IMR-90 (cell line): ENCODE measurements at regions not wholly inside any gene's neighbourhood (a gene's known extent, or its start where the extent isn't known, plus 50 kb on each side); places are given as distances from the start of the nearest gene placed in this dataset.

Experiments used
- ATAC-seq: fragments of 200-7000 bp; cut with Tn5 transposase; 2 replicates; pipeline ENCODE4 v1.9.1; 2020; ENCODE audit warnings: low read depth, mild to moderate bottlenecking, moderate library complexity
- BruUV-seq: library from RNA; stranded (reverse); fragments of 400-500 nt; replicated peaks from 2 replicates; lab custom pipeline; 2021; lab: Mats Ljungman, UMichigan
- CTCF ChIA-PET: fragments of 300-600 bp; formaldehyde crosslinking; extraction: SDS; loops from one replicate; lab custom pipeline; 2021; ENCODE audit warnings: antibody characterized with exemption; lab: Yijun Ruan, JAX
- POLR2A ChIA-PET: fragments of 300-600 bp; sonication (Branson Sonifier 250); formaldehyde crosslinking; loops from one replicate; lab custom pipeline; 2022; ENCODE audit warnings: antibody characterized with exemption; ENCODE audit not compliant: unreplicated experiment; lab: Charles Lee
- DNase-seq: peaks from one replicate; pipeline ENCODE4 v3.0.0; 2013
- H2AFZ ChIP-seq: replicated peaks from 2 replicates; pipeline ENCODE3; 2013; ENCODE audit warnings: low read length, mild to moderate bottlenecking; ENCODE audit not compliant: poor library complexity
- H2AK5ac ChIP-seq: 2 replicates; pipeline ENCODE4 v1.6.1; 2013; ENCODE audit warnings: low read depth, low read length, inconsistent platforms
- H2AK9ac ChIP-seq: replicated peaks from 2 replicates; pipeline ENCODE3; 2013; ENCODE audit warnings: mild to moderate bottlenecking, low read depth, low read length, moderate library complexity; ENCODE audit not compliant: poor library complexity
- H2BK120ac ChIP-seq: 2 replicates; pipeline ENCODE4 v1.6.1; 2013; ENCODE audit warnings: low read depth, low read length, inconsistent platforms
- H2BK15ac ChIP-seq: 3 replicates; pipeline ENCODE4 v1.6.1; 2013; ENCODE audit warnings: low read depth, low read length, inconsistent platforms
- H2BK20ac ChIP-seq: 2 replicates; pipeline ENCODE4 v1.6.1; 2013; ENCODE audit warnings: low read depth, mild to moderate bottlenecking, inconsistent platforms, low read length, moderate library complexity
- H2BK5ac ChIP-seq: 2 replicates; pipeline ENCODE4 v1.6.1; 2013; ENCODE audit warnings: mild to moderate bottlenecking, low read depth, low read length, inconsistent platforms; ENCODE audit not compliant: poor library complexity, severe bottlenecking
- H3K14ac ChIP-seq: replicated peaks from 2 replicates; pipeline ENCODE4 v1.6.1; 2013; ENCODE audit warnings: low read depth, low read length, inconsistent platforms
- H3K18ac ChIP-seq: 2 replicates; pipeline ENCODE4 v1.6.1; 2013; ENCODE audit warnings: low read depth, low read length, control low read depth
- H3K23ac ChIP-seq: 2 replicates; pipeline ENCODE4 v1.6.1; 2013; ENCODE audit warnings: low read depth, low read length, inconsistent platforms
- H3K27ac ChIP-seq: 2 replicates; pipeline ENCODE4 v1.5.1; 2013; ENCODE audit warnings: mild to moderate bottlenecking, control low read depth, low read length; ENCODE audit not compliant: insufficient read depth
- H3K27me3 ChIP-seq: 2 replicates; pipeline ENCODE4 v1.6.1; 2013; ENCODE audit warnings: low read length; ENCODE audit not compliant: control insufficient read depth, insufficient read depth
- H3K36me3 ChIP-seq: 2 replicates; pipeline ENCODE4 v1.6.1; 2013; ENCODE audit warnings: low read length, mixed read lengths; ENCODE audit not compliant: control insufficient read depth, insufficient read depth
- H3K4ac ChIP-seq: 2 replicates; pipeline ENCODE4 v1.6.1; 2013; ENCODE audit warnings: low read depth, low read length, inconsistent platforms
- H3K4me1 ChIP-seq: 2 replicates; pipeline ENCODE4 v1.6.1; 2013; ENCODE audit warnings: low read length, mixed read lengths; ENCODE audit not compliant: control insufficient read depth, insufficient read depth
- H3K4me2 ChIP-seq: 2 replicates; pipeline ENCODE4 v1.6.1; 2013; ENCODE audit warnings: low read depth, mild to moderate bottlenecking, control low read depth, low read length, moderate library complexity
- H3K4me3 ChIP-seq: 2 replicates; pipeline ENCODE4 v1.5.1; 2013; ENCODE audit warnings: low read depth, mild to moderate bottlenecking, control low read depth, low read length, moderate library complexity; ENCODE audit not compliant: insufficient read depth
- H3K56ac ChIP-seq: 2 replicates; pipeline ENCODE4 v1.6.1; 2013; ENCODE audit warnings: low read length, inconsistent platforms; ENCODE audit not compliant: insufficient read depth; ENCODE audit errors: extremely low read depth
- H3K79me1 ChIP-seq, 2 experiments: 2 replicates each; pipeline ENCODE4 v1.6.1; 2013; ENCODE audit warnings: low read length in 2 of 2, inconsistent platforms in 1 of 2, low read depth in 1 of 2
- H3K9ac ChIP-seq: 2 replicates; pipeline ENCODE4 v1.6.1; 2013; ENCODE audit warnings: low read depth, low read length, control low read depth
- H3K9me1 ChIP-seq: 2 replicates; pipeline ENCODE4 v1.6.1; 2013; ENCODE audit warnings: low read length, inconsistent platforms; ENCODE audit not compliant: insufficient read depth
- H3K9me3 ChIP-seq: 2 replicates; pipeline ENCODE4 v1.6.1; 2013; ENCODE audit warnings: low read length; ENCODE audit not compliant: control insufficient read depth, insufficient read depth
- H4K20me1 ChIP-seq: 2 replicates; pipeline ENCODE4 v1.6.1; 2013; ENCODE audit warnings: low read length, inconsistent platforms; ENCODE audit not compliant: insufficient read depth
- H4K5ac ChIP-seq: 2 replicates; pipeline ENCODE4 v1.6.1; 2013; ENCODE audit warnings: mild to moderate bottlenecking, low read depth, low read length, control low read depth
- H4K8ac ChIP-seq, 2 experiments: 2 replicates each; pipeline ENCODE4 v1.6.1; 2013; ENCODE audit warnings: low read depth in 2 of 2, low read length in 2 of 2, control low read depth in 1 of 2, inconsistent platforms in 1 of 2
- H4K91ac ChIP-seq: 2 replicates; pipeline ENCODE4 v1.6.1; 2013; ENCODE audit warnings: low read depth, low read length, inconsistent platforms; ENCODE audit not compliant: insufficient read depth
- BHLHE40 ChIP-seq: fragments of 150-350 bp; IDR thresholded peaks from 2 replicates; pipeline ENCODE4 v1.6.1; 2016; ENCODE audit warnings: mild to moderate bottlenecking, low read depth, low read length
- CEBPB ChIP-seq: IDR thresholded peaks from 2 replicates; pipeline ENCODE4 v1.6.1; 2012; ENCODE audit warnings: low read depth, low read length, improper control_type of control experiment
- CHD1 ChIP-seq: IDR thresholded peaks from 2 replicates; pipeline ENCODE4 v1.6.1; 2012; ENCODE audit warnings: low read depth, low read length, improper control_type of control experiment
- CTCF ChIP-seq: conservative IDR thresholded peaks from 2 replicates; pipeline ENCODE4 v1.5.1; 2012; ENCODE audit warnings: mild to moderate bottlenecking, low read depth, low read length, improper control_type of control experiment
- ELK1 ChIP-seq: fragments of 150-350 bp; IDR thresholded peaks from 2 replicates; pipeline ENCODE4 v1.6.1; 2016; ENCODE audit warnings: low read depth, mild to moderate bottlenecking, low read length, moderate library complexity, borderline replicate concordance
- FOS ChIP-seq: fragments of 150-350 bp; IDR thresholded peaks from 2 replicates; pipeline ENCODE4 v1.6.1; 2016; ENCODE audit warnings: low read depth, low read length
- MAFK ChIP-seq: IDR thresholded peaks from 2 replicates; pipeline ENCODE4 v1.6.1; 2012; ENCODE audit warnings: low read depth, low read length, improper control_type of control experiment
- MAZ ChIP-seq: IDR thresholded peaks from 2 replicates; pipeline ENCODE4 v1.6.1; 2012; ENCODE audit warnings: low read depth, mild to moderate bottlenecking, low read length, improper control_type of control experiment, moderate library complexity, borderline replicate concordance
- MXI1 ChIP-seq: IDR thresholded peaks from 2 replicates; pipeline ENCODE4 v1.6.1; 2012; ENCODE audit warnings: low read depth, mild to moderate bottlenecking, low read length, moderate library complexity, borderline replicate concordance
- NFE2L2 ChIP-seq: fragments of 150-350 bp; IDR thresholded peaks from 2 replicates; pipeline ENCODE4 v1.6.1; 2016; ENCODE audit warnings: low read depth, mild to moderate bottlenecking, low read length
- POLR2A ChIP-seq: IDR thresholded peaks from 2 replicates; pipeline ENCODE4 v1.6.1; 2012; ENCODE audit warnings: mild to moderate bottlenecking, low read depth, low read length
- RAD21 ChIP-seq: IDR thresholded peaks from 2 replicates; pipeline ENCODE4 v1.6.1; 2012; ENCODE audit warnings: low read length, improper control_type of control experiment
- RCOR1 ChIP-seq: IDR thresholded peaks from 2 replicates; pipeline ENCODE4 v1.6.1; 2012; ENCODE audit warnings: mild to moderate bottlenecking, low read length, improper control_type of control experiment; ENCODE audit not compliant: insufficient replicate concordance
- RFX5 ChIP-seq: IDR thresholded peaks from 2 replicates; pipeline ENCODE4 v1.8.0; 2012; ENCODE audit warnings: low read depth, mild to moderate bottlenecking, low read length, moderate library complexity
- SMC3 ChIP-seq: fragments of 150-350 bp; IDR thresholded peaks from 2 replicates; pipeline ENCODE4 v1.6.1; 2016; ENCODE audit warnings: low read depth, mild to moderate bottlenecking, antibody characterized with exemption, low read length, moderate library complexity
- USF2 ChIP-seq: fragments of 150-350 bp; IDR thresholded peaks from 2 replicates; pipeline ENCODE4 v1.6.1; 2017; ENCODE audit warnings: mild to moderate bottlenecking, antibody characterized with exemption, low read length, low read depth
- WGBS, 2 experiments: methylation state at CpG; one replicate each; pipeline versions ENCODE4 v1.1.5 to v1.1.7; 2013; ENCODE audit warnings: missing lambda C conversion rate in 2 of 2; ENCODE audit not compliant: insufficient read length in 1 of 2; ENCODE audit errors: extremely low coverage in 2 of 2; 5-methylcytosine and 5-hydroxymethylcytosine counted together
- dilution Hi-C: fragments of 300-500 bp; cut with HindIII; formaldehyde crosslinking; loops from one replicate; pipeline ENCODE4 v1.14.3; 2018; ENCODE audit warnings: low sequenced_read_pairs; ENCODE audit not compliant: unreplicated experiment
- in situ Hi-C: fragments of 300-500 bp; cut with MboI; formaldehyde crosslinking; loops from 3 replicates; pipeline ENCODE4 v1.14.3; 2019; ENCODE audit warnings: low sequenced_read_pairs, inconsistent platforms, mixed read lengths
- intact Hi-C: fragments of 100-400 bp; cut with micrococcal nuclease; formaldehyde crosslinking; loops from 2 replicates; pipeline ENCODE4 v1.10.0; 2022

- Histone ChIP-seq H2BK5ac (no peak overlapping the region), H2BK15ac (no peak overlapping the region), H3K4me2 (no peak overlapping the region), H3K4me3 (no peak overlapping the region), H3K4ac (0 out of 2 replicates have a peak overlapping the region, but pooled peaks have one; percentile 25), H3K9me1 (no peaks in the 10 kb centered on the region), H3K56ac (no peak overlapping the region), H3K27me3 (no peaks in the 10 kb centered on the region), H4K20me1 (no peaks in the 10 kb centered on the region), H3K27ac (no peak overlapping the region), H2AFZ (no peak overlapping the region), H3K4me1 (peaks cover 5% of the 10 kb centered on the region; the same call in 1 of the 2 replicates), H3K36me3 (no peaks in the 10 kb centered on the region), H3K79me1 (no peaks in the 10 kb centered on the region), H3K14ac (peak overlapping the region; percentile 14; the same call in 1 of the 2 replicates), H2AK9ac (no peak overlapping the region), H3K23ac (no peak overlapping the region), H3K9ac (no peak overlapping the region), H2BK20ac (no peak overlapping the region), H4K8ac (0 out of 4 replicates have a peak overlapping the region, but pooled peaks of 1 of the 2 experiments have one; percentile 6), H2BK120ac (peak overlapping the region; percentile 31; the same call in 1 of the 2 replicates), H3K9me3 (no peaks in the 10 kb centered on the region), H4K5ac (no peak overlapping the region), H3K18ac (no peak overlapping the region), H4K91ac (peak overlapping the region; percentile 50; the same call in 1 of the 2 replicates), H2AK5ac (peak overlapping the region; percentile 85)
- intact Hi-C loops (no loop called here), dilution Hi-C loops (no loop called here), in situ Hi-C loops (no loop called here)
- no peak for DNase-seq
- BruUV-seq = no TSS peak
- no peak for ATAC-seq
- WGBS, 2 experiments = no CpG with 5 or more reads among the region's 2 CpGs
- TF ChIP-seq USF2 (no peak), RFX5 (no peak), CTCF (no peak), CEBPB (no peak), POLR2A (no peak), MAZ (no peak), RAD21 (no peak), CHD1 (no peak), SMC3 (no peak), MAFK (no peak), BHLHE40 (no peak), FOS (no peak), MXI1 (no peak), NFE2L2 (no peak), RCOR1 (no peak), ELK1 (no peak)
- POLR2A ChIA-PET = no interaction called here
- CTCF ChIA-PET = interaction anchor here (0.7 kb wide), 1 partner anchor 78 kb away, joined by 3 read pairs; no protein-coding TSS in a partner anchor
These were observed 474.3 kb downstream of the METTL15 start for GRCh38 chr11:28582506-28582905.
